DMS153 treated with DMSO at 0.1 percent for 48 hours (cell line): ENCODE measurements at regions not wholly inside any gene's neighbourhood (a gene's known extent, or its start where the extent isn't known, plus 50 kb on each side); places are given as distances from the start of the nearest gene placed in this dataset.
A peak's percentile ranks its signal among the peaks of the same experiment; 100 is the strongest.

Experiments
- DNase-seq: peaks from one replicate; lab custom pipeline; 2025; ENCODE audit not compliant: unreplicated experiment; lab: John Stamatoyannopoulos, UW

DNA sequence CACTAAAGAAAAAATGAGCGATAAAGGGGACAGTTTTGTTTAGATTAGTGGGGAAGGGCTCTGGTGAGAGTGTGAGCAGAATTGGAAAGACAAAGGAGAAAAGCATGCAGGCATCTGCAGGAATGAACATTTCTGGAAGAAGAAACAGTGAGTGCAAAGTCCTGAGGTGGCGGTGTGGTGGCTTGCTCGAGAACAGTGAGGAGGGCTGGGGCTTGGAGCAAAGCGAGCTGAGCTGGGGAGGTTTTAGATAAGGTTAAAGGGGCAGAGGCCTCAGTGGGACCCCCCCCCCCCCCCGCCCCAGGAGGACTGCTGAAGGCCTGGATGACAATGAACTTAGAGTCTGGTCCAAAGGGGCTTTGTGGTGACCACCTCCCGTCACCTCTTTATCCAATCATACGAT, 202.7 kb upstream of the MVB12B start:
- no peak for DNase-seq

DNA sequence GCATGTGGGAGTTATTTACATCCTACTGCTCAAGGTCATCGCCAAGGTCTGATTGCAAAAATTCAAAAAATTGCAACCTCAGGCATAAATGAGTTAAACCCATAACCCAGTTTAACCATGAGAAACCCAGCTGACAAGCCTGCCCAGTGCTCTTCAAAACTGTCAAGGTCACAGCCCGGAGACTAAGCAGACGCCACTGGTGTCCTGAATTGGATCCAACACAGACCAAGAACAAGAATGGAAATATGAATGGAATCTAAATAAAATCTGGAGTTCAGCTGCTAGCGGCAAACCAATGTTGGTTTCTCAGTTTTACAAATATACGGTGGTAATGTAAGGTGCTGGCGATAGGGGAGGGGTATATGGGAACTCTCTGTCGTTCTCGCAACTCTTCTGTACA, 201.5 kb upstream of the MVB12B start:
- DNase-seq = no peak

DNA sequence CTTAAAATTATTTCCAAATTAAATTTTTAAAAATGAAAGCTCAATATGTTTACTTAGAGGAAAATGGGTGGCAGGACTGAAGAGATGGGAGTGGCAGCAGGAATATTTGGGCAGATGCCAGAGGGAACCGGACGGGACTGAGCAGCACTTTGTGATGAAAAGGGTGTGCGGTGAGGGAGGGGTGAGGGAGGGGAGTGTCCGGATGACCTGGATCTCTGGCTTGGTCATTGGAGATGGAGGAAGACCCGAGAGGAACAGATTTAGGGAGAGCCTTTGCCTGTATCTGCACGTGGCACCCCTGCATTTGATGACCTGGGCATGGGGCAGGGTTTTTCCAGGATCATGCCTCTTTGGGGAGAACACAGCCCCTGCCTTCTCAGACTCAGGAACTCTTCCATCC, 201.1 kb upstream of the MVB12B start:
- no peak for DNase-seq

DNA sequence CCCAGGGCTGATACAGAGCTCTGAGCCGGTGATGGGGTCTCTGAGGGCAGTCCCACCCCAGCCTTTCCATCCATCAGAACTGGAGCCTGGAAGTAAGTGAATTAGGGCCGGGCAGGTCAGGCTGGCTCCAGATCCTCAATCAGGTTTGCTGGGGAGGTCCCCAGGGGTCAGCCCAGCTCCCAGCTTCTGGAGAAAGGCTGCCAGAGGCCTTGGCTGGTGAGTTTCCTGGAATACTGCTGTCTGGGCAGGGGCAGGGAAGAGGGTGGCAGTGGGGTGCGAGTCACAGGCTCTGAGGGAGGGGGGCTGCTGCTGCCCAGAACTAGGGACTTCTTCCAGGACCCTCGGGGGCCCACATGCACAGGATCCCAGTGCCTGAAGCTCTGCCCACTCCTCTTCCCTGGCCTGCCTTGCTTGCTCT, 200.6 kb upstream of the MVB12B start:
- no peak for DNase-seq

DNA sequence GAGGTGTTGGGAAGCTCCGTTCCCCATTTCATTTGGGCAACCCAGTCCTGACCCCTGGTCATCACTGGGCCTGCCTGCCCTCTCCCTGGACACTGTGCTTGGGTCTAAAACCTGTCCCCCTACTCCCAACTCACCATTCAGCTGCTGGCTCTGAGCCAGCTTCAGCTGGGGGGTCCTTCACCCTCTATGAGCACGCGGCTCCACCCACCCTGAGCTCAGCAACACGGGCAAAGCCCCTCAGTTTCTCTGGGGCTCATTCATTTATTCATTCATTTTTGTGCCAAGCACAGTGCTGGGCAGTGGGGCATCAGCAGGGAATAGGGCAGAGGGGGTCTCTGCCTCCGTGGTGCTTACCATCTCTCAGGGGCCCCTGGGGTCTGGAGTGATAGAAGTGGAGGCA, 199.8 kb upstream of the MVB12B start:
- DNase-seq = no peak

DNA sequence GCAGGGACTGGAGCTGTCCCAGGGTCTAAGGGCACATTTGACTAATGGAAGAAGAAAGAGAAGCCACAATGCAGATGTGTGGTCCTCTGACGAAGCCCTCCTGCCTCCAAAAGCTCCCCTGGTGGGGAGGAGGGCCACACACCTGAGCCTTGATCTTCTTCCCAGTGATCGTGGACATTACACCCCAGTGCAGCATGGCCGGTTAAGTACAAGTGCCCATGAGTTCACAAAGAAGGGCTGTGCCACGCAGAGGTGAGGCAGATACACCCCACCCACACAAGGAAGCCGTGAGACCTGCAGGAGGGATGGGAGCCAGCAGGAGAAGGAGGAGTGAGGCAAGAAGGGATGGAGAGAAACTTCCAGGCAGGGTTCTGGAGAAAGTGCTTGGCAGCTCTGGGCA, 199.0 kb upstream of the MVB12B start:
- DNase-seq = no peak

DNA sequence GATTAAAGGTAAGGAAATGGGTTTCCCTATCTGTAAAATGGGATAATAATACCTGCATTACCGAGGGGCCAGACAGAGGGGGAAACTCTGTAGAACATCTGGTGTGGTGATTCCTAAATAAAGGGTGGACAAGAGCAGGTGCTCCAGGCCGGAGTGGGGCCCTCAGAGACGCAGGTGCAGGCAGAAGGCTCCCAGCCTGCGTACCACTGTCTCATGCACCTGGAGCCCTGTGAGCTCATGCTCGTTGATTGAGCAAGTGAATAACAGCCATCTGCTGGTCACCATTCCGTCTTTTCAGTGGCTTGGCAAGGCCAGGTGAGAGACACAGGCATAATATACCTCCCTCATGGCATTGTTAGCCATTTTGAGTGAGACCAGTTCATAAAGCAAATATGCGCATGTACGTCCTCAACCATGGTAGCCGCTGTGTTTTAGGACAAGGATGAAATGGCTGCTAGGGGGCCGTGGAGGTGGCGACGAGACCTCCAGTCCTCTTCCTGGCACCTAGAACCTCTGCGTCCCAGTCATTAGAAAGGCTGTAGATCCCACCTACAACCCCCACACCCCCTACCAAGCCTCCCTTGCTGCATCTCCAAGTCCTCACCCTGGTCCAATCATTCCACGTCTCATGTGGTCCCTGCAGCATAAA, 198.0 kb upstream of the MVB12B start:
- DNase-seq = no peak

DNA sequence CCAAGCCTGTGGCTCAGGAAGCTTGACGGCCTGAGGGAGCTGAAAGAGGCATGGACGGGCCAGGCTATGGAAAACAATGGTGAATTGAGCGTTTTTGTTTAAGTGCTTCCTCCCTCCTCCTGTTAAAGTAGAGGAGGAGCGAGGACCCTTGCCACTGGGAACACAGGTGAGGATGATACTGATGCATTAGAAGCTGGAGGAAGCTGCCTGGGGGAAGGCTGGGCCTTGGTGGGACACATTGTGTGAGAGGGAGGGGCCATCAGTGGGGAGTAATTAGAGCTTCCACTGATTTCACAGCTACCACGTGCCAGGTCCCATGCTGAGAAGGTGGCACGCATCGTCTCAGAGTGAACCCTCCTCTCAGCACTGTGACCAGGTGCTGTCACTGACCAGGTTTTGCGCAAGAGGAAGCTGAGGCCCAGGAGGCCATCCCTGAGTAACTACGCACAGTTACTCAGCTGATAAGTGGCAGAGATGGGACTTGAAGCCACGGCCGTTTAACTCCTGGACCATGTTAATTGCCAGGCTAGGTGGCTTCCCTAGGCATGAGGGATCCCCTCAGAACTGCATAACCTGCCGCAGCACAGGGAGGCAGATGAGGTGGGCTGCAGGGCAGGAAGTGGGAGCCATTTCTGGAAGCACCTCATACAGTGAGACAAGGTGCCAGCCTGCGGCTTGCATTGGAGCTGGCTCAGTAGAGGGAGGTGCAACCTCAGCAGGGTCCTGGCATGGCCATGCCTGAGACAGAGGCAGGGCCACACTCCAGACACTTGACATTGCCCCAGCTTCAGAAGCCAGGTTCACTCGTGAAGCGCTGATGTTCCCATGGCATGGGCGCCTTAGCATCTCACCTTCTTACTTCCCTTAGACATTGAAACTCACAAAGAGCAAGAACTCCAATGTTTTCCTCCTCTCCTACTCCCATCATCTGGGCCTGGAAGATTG, 195.3 kb upstream of the MVB12B start:
- no peak for DNase-seq

DNA sequence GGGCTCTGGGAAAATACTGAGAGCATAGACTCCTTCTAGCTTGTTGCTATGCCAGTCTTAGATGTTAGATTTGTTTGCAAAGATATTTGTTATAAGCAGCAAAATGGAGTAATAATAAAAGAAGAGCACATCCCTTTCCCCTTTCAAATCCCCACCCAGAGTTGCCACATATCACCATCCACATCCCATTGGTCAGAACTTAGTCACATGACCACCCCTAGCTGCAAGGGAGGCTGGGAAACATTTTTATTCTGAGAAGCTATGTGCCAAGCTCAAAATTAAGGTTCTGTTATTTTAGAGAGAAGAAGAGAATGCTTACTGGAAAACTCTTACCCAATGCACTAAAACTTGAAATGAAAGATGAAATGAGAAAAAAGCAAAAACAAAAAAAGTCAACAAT, 193.9 kb upstream of the MVB12B start:
- DNase-seq = no peak

DNA sequence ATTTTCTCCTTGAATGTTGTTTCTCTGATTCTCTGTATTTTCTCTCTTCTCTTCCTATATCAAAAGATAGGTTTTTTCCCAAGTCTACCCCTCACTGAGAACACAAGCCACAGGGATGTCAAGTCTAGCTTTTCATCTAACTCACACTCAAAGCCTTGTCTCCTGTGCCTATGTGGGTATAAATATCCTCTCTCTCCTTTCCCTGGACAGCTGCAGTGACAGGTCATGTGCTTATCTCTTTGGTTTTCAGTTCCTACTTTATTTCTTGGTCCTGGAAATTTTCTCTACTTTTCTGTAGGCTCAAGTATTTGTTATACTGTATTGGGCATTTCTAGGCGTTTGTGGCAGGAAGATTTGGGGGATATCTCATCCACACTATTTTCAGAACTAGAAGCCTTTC, 182.4 kb upstream of the MVB12B start:
- no peak for DNase-seq

DNA sequence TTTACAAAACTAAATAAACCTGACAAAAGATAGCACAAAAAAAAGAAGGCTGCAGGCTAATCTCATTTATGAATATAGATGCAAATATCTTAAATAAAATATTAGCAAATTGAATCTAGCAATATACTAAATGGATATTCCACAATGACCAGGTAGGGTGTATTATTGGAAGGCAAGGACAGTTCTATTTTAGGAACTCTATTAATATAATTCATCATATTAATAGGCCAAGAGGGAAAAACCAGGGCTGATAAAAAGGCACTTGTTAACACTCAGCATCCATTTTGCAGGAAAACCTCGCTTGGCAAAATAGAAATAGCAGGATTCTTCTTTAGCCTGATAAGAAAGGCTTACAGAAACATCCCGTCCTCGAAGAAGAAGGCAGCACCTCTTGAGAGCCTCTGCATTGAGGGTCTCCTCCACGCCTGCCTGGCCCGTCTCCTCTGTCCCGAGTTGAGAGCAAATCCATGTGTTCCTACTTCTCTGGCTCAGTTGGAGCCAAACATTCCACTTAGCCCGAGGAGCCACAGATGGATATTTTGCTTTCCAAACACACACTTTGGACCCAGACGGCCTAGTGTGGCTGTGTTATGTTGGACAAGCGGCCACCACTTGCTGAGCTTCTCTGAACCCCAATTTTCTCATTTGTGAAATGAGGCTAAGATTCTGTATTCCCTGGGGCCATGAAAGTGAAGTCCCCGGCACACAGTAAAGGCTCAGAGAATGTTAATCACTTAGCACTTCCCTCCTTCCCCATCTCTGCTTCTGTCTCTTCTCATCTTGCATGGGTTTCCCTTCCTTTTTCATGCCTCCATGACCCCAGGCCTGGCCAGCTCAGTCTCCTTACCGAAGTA, 181.8 kb upstream of the MVB12B start:
- no peak for DNase-seq

DNA sequence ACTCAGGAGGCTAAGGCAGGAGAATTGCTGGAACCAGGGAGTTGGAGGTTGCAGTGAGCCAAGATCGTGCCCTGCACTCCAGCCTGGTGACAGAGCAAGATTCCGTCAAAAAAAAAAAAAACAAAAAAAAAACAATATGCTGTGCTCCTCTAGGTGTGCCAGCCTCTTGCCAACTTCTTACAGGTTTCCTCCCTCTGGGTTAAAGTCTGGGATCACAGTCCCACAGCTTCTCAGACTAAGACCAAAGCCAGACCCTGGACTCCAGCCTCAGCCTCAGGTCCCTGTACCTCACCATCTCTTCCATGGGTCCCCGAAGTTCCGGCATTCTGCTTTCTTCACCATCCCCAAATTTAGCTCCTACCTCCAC, 180.8 kb upstream of the MVB12B start:
- no peak for DNase-seq

DNA sequence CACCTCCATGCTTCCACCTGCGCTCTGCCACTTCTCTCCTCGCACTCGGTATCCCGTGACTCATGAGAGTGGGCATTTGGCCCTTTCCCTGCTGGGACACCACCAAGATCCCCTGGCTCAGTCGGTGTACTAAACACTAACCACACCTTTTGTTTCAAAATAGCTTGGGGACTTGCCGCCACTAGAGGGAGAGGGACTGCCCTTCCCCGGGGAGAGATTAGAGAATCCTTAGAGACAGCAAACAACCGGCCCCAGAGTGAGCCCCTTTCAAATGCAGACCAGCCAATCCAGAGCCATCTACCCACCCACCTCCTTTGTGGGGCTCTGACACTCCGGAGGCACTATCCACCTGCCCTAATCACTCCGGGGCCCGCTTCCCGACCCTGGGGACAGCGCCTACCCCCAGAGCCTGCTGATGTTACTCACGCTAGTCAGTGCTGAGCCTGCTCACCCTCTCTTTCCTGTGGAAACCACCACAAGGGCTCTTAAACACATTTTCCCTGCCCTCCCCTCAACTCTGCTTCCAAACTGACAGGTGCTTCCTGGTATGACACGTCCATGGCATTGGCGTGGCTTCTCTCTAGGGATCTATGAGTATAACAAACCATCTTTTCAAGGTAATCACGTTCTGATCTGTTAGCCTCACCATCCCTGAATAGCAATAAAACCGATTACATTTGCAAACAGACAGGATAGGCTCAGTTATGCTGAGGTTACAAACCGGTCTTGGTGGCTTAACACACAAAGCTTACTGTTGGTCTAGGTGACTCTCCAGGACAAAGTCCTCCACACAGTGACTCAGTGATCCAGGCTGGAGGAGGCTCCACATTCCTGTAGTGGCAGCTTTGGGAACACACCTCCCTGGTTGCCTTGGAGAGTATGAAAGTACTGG, 180.1 kb upstream of the MVB12B start:
- DNase-seq = peak; percentile 95

DNA sequence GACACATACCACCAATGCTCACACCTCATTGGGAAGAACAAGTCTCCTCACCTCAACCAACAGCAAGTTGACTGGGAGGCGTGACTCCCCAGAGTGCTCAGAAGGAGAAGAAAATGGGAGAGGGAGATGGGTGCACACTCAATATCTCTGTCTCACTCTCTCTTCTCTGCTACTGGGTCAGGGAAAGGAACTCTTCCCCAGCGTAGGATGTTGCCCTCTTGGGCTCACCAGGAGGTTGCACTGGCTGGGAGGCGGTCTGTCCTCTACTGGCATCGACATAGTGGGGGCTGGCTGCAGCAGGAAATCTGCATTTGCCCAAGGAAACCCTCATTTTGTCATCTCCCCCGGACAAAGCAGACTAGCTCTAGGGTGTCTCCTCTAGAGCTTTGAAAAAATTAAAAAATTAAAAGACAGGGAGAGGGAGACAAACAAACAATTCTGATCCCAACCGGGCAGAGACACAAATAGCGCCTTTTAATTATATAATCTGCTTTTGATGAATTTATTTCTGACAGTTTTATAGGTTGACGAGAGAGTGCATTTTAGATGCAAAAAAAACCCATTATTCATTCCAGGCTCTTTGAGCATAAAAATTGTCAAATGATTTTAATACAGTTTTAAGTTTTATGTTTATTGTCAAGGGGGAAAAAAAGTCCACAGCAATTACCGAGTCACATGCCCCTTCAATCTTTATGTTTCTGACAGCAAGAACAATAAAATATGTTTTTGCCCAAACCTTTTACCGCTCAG, 179.3 kb upstream of the MVB12B start:
- no peak for DNase-seq

DNA sequence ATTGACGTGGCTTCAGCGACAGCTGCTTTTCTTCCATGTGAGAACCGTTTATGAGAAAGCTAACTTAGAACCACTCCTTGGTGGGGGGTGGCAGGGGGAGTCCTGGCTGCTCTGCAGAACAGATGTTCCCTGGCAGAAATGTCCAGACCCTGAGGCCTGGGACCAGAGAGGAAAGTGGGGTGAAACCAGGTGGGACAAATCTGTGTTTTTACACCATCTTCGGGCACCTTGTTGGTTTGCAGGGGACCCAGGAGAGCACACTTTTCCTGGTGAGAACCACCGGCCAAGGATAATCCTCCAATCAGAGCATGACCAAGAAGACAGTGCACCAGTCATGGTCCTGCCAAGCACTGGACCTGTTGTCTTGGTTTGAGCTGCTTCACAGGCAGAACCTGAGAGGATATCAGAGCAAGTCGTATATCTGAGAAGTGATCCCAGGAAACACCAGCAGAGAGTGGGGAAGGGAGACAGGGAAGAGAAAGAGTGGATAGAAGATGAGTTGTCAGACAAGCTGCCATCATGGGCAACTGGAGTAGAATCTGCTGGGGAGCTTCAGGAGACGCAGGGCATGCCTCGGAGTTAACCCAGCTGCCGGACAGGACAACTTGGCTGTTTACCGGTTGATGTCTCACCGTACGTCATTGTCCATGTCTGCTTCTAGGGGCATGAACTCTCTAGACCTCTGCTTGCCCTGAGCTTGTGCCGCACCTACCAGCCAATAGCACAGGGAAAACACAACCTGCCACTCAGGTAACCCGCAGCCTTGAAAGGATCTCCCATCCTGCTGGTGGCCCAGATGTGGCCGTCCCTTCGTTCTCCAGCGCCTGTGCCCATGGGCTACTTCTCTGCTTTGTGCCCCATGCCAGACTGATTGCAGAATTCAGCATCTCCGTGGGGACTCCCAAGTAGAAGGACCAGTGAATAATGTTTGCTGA, 178.4 kb upstream of the MVB12B start:
- no peak for DNase-seq

DNA sequence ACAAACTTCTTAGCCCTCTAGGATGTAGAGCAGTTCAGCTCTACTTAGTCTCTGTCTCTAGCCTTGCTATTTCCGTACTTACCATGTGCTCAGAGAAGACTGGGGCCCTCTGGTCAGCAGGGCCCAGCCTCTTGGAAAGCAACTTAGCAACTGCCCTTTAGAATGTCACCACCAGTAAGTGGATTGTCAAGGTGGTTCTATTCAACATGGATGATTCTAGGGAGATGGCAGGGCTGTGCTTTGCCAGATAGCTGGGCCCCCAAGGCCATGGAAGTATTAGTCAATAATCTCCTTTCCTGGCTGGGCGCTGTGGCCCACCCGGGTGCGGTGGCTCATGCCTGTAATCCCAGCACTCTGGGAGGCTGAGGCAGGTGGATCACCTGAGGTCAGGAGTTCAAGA, 177.6 kb upstream of the MVB12B start:
- no peak for DNase-seq

DNA sequence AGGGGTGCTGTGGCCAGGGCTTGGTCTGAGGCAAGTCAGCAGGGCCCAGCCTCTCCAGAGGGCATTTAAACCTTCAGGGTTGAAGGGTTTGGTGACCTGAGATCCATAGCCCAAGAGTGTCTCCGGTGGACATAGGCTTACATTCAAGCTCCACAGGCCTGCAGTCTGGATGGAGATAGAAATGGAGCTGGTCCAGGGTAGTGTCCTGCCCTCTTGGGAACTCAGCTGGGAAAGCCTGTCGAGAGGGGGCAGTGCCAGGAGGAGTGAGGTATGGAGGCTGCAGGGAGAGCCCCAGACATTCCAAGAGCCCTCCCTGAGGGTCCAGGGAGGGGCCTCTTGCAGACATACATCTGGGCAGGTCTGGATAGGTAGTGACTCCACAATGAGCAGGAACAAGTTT, 177.0 kb upstream of the MVB12B start:
- DNase-seq = no peak

DNA sequence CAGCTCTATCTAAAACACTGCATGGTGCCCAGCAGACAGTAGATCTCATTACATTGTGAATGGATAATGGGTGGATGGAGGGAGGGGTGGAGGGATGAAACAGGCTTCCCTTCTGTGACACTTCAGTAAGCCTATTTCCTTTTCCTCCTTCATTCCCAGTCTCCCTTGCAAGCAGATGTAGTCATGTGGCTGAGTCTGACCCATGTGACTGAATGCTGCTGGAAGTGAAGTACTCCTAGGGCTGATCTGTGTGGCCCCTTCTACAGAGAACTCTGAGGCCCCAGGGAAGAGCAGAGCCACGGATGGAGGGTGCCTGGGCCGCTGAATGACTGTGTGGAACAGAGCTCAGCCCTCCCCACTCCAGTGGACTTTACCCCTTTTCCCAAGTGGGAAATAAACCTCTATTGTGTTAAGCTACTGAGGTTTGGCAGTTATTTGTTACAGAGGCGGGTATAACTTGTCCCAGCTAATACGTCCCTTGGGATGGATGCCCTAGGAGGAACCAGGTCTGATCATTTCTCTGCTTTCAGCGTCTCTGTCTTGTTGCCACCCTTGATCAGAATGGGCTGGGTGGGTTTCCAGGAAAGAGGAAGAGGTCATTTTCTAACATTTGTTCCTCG, 176.1 kb upstream of the MVB12B start:
- DNase-seq = peak; percentile 83
